Breast epithelium (tissue), 3 donors: ENCODE measurements at regions not wholly inside any gene's neighbourhood (a gene's known extent, or its start where the extent isn't known, plus 50 kb on each side); places are given as distances from the start of the nearest gene placed in this dataset.

Experiments used
- POLR2A ChIP-seq: fragments of 450-650 bp; IDR thresholded peaks from one replicate; pipeline ENCODE4 v1.6.1; 2016; ENCODE audit warnings: antibody characterized with exemption, mild to moderate bottlenecking, moderate library complexity
- POLR2AphosphoS5 ChIP-seq, 3 donors: sonication (generic); formaldehyde crosslinking; IDR thresholded peaks; one replicate each; pipeline ENCODE4 v1.6.1; 2017; ENCODE audit warnings: antibody characterized with exemption in 3 of 3
- TF ChIP-seq, protein P1 (sequence below), 3 donors: fragments of 450-650 bp; IDR thresholded peaks; one replicate each; pipeline ENCODE4 v1.5.1; 2016 to 2017; ENCODE audit warnings: antibody characterized with exemption in 3 of 3, mild to moderate bottlenecking in 3 of 3, moderate library complexity in 3 of 3

GRCh38 chr1:4554271-4554865 is 100.0 kb upstream of the AJAP1 start:
- no peak for TF ChIP-seq POLR2AphosphoS5 (IDR thresholded peaks at IDR 0.05)
- TF ChIP-seq, protein P1, sequence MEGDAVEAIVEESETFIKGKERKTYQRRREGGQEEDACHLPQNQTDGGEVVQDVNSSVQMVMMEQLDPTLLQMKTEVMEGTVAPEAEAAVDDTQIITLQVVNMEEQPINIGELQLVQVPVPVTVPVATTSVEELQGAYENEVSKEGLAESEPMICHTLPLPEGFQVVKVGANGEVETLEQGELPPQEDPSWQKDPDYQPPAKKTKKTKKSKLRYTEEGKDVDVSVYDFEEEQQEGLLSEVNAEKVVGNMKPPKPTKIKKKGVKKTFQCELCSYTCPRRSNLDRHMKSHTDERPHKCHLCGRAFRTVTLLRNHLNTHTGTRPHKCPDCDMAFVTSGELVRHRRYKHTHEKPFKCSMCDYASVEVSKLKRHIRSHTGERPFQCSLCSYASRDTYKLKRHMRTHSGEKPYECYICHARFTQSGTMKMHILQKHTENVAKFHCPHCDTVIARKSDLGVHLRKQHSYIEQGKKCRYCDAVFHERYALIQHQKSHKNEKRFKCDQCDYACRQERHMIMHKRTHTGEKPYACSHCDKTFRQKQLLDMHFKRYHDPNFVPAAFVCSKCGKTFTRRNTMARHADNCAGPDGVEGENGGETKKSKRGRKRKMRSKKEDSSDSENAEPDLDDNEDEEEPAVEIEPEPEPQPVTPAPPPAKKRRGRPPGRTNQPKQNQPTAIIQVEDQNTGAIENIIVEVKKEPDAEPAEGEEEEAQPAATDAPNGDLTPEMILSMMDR (IDR thresholded peaks at IDR 0.05), result no peak
- TF ChIP-seq POLR2A, result no peak
